ENCODE measurements at regions not wholly inside any gene's neighbourhood (a gene's known extent, or its start where the extent isn't known, plus 50 kb on each side); places are given as distances from the start of the nearest gene placed in this dataset.

- peaks cover 11% of the 10 kb centered on the region for H3K27me3 Mint-ChIP-seq
- ATAC-seq (no peak), DNase-seq (no peak)
- no peaks in the 10 kb centered on the region for H3K9me3 Mint-ChIP-seq
- H3K4me3 Mint-ChIP-seq, result no peak overlapping the region
- no peak overlapping the region for H3K27ac Mint-ChIP-seq
- no peaks in the 10 kb centered on the region for H3K4me1 Mint-ChIP-seq
- H3K36me3 Mint-ChIP-seq (ENCODE audit: low read depth), result no peaks in the 10 kb centered on the region
Measured at GRCh38 chr13:106374631-106375030, 160.8 kb downstream of the EFNB2 start.

DNA sequence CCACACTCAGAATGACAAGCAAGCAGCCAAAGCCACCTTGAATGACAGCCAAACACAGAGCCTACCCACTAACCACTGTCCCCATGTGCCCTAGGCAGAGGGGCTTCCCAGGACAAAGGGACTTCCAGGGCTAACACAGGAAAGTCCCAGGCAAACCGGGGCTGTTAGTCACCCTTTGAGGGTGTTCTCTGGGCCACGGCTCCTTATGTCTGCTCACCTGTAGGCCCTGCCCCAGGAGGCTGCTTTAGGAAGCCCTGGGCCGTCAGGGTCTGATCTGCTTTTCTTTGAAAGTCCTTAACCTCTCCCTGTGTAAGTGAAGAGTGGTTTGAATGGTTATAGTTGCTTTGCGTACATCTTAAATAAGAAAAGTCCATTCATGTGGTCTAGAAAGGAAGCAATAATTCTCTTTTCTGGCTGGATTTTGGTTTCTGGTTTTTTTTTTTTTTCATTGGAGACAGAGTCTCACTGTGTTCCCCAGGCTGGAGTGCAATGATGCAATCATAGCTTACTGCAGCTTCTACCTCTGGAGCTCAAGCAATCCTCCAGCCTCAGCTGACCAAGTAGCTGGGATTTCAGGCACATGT, 161.4 kb downstream of the EFNB2 start:
- H3K9me3 Mint-ChIP-seq, result no peaks in the 10 kb centered on the region
- no peak overlapping the region for H3K27ac Mint-ChIP-seq
- ATAC-seq, result peak; percentile 82
- DNase-seq, result peak; percentile 12
- no peak overlapping the region for H3K4me3 Mint-ChIP-seq
- no peaks in the 10 kb centered on the region for H3K36me3 Mint-ChIP-seq (ENCODE audit: low read depth)
- peaks cover 11% of the 10 kb centered on the region for H3K27me3 Mint-ChIP-seq
- no peaks in the 10 kb centered on the region for H3K4me1 Mint-ChIP-seq

GRCh38 chr13:106373304-106373988, 162.0 kb downstream of the EFNB2 start:
- Mint-ChIP-seq H3K27ac (no peak overlapping the region), H3K27me3 (peaks cover 14% of the 10 kb centered on the region), H3K4me1 (no peaks in the 10 kb centered on the region), H3K9me3 (no peaks in the 10 kb centered on the region), H3K4me3 (no peak overlapping the region), H3K36me3 (ENCODE audit: low read depth) (no peaks in the 10 kb centered on the region)
- no peak for ATAC-seq
- DNase-seq, result no peak

- Mint-ChIP-seq H3K4me1 (no peaks in the 10 kb centered on the region), H3K9me3 (no peaks in the 10 kb centered on the region), H3K27me3 (peaks cover 11% of the 10 kb centered on the region), H3K27ac (no peak overlapping the region), H3K36me3 (ENCODE audit: low read depth) (no peaks in the 10 kb centered on the region), H3K4me3 (no peak overlapping the region)
- ATAC-seq, result no peak
- no peak for DNase-seq
Measured at GRCh38 chr13:106372199-106373155, 163.0 kb downstream of the EFNB2 start.

GRCh38 chr13:106371024-106371423, 164.4 kb downstream of the EFNB2 start:
- no peak for DNase-seq
- Mint-ChIP-seq H3K4me3 (no peak overlapping the region), H3K4me1 (no peaks in the 10 kb centered on the region), H3K27ac (no peak overlapping the region), H3K27me3 (peaks cover 11% of the 10 kb centered on the region), H3K9me3 (no peaks in the 10 kb centered on the region), H3K36me3 (ENCODE audit: low read depth) (no peaks in the 10 kb centered on the region)
- ATAC-seq, result no peak

DNA sequence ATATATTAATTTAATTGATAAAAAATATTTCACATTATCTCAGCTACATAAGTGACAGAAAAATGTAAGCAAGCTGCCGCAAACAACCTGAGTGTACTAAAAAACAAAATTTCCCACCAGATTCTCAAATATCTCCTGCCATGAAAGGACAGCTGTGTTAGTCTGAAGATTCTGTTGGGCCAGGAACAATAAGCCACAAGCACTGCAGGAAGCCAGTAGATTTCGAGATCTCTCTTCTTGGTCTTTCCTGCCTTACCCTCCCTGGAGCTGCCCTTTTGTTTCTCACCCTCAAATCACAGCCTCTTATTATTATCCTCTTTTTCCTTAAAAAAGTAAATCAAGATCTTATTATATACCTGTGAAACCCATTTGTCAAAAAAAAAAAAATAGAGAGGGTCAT, 165.6 kb downstream of the EFNB2 start:
- DNase-seq (no peak), ATAC-seq (no peak)
- Mint-ChIP-seq H3K4me3 (no peak overlapping the region), H3K27ac (no peak overlapping the region), H3K9me3 (no peaks in the 10 kb centered on the region), H3K36me3 (ENCODE audit: low read depth) (no peaks in the 10 kb centered on the region), H3K27me3 (peaks cover 11% of the 10 kb centered on the region), H3K4me1 (no peaks in the 10 kb centered on the region)

- ATAC-seq (no peak), DNase-seq (no peak)
- Mint-ChIP-seq H3K9me3 (no peaks in the 10 kb centered on the region), H3K27me3 (peaks cover 11% of the 10 kb centered on the region), H3K4me1 (no peaks in the 10 kb centered on the region), H3K36me3 (ENCODE audit: low read depth) (no peaks in the 10 kb centered on the region), H3K4me3 (no peak overlapping the region), H3K27ac (no peak overlapping the region)
Measured at GRCh38 chr13:106369091-106369490, 166.4 kb downstream of the EFNB2 start.

DNA sequence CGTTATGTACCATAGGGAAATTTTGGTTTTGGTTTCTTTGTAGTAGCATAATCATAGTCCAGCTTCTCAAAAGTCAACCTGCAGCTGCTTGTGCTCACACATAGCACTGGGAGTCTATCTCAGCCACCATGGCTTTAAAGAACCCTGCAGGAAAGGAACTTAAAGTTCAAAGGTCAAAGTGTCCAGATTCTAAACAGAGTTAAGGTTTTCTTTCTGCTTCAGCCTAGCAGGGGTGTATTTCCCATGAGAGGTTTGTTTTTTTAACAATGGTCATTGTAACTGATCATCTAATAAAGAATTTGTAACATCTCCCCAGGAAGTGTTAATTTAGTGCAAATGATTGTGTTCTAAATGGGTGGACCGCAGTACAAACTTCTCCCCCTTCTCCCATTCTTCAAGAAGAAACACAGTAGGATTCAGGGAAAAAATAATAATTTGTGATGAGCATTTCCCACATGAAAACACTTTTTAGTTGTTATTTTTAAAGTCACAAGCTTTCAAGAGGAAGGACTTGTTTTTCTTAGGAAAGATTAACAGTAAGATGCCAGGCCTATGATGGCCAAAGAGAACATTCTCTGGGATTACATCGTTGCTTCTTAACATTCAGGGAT, 168.0 kb downstream of the EFNB2 start:
- Mint-ChIP-seq H3K4me3 (no peak overlapping the region), H3K27me3 (peaks cover 11% of the 10 kb centered on the region), H3K36me3 (ENCODE audit: low read depth) (no peaks in the 10 kb centered on the region), H3K4me1 (no peaks in the 10 kb centered on the region), H3K9me3 (no peaks in the 10 kb centered on the region), H3K27ac (no peak overlapping the region)
- DNase-seq, result no peak
- no peak for ATAC-seq

DNA sequence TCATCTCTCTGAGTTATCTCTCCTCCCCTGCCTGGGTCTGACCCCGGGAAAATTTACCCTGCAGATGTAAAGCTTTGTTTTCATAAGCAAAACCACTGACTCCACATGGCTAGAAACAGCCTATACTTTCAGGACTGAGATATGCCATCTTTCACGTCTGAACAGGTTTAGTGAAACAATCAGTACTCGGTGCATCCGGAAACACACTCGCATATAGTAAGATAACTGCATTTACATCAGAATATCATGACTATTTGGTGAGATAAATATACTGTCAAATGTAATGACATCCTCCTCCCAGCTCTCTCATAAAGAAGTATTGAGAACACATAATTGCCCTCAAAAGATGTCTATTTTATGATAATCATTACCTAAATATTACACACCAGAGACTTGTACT, 172.8 kb downstream of the EFNB2 start:
- Mint-ChIP-seq H3K4me3 (no peak overlapping the region), H3K36me3 (ENCODE audit: low read depth) (no peaks in the 10 kb centered on the region), H3K4me1 (no peaks in the 10 kb centered on the region)

GRCh38 chr13:106361621-106362020, 173.8 kb downstream of the EFNB2 start:
- Mint-ChIP-seq H3K9me3 (no peaks in the 10 kb centered on the region), H3K4me1 (no peaks in the 10 kb centered on the region), H3K4me3 (no peak overlapping the region), H3K27me3 (peaks cover 1% of the 10 kb centered on the region), H3K36me3 (ENCODE audit: low read depth) (no peaks in the 10 kb centered on the region), H3K27ac (no peak overlapping the region)
- ATAC-seq (no peak), DNase-seq (no peak)

More for the DNA sequence above, 172.8 kb downstream of the EFNB2 start:
- Mint-ChIP-seq H3K27ac (no peak overlapping the region), H3K27me3 (peaks cover 1% of the 10 kb centered on the region), H3K9me3 (no peaks in the 10 kb centered on the region)
- ATAC-seq (no peak), DNase-seq (no peak)

DNA sequence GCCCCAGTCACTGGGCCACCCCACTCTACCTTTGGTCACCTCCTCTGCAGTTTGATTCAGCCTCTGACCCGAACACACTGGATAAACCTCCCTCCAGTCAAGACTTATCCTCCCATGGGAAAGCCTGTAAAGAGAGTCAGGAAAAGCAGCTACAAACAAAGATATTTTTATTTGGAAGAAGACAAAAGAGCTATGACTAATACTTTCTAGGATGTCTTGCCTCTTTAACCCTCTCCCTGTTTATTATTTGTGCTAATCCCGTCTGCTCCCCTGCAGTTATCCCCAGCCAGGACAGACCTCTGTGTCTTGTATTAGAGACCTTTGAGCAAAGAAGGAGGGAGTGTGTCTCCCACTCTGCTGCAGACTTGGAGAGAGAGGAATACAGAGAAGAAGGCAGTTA, 178.3 kb downstream of the EFNB2 start:
- Mint-ChIP-seq H3K36me3 (ENCODE audit: low read depth) (no peaks in the 10 kb centered on the region), H3K27ac (no peak overlapping the region), H3K4me1 (no peaks in the 10 kb centered on the region), H3K4me3 (no peak overlapping the region), H3K27me3 (peaks cover 4% of the 10 kb centered on the region), H3K9me3 (no peaks in the 10 kb centered on the region)
- DNase-seq, result no peak
- ATAC-seq, result no peak

- Mint-ChIP-seq H3K4me3 (no peak overlapping the region), H3K4me1 (no peaks in the 10 kb centered on the region), H3K36me3 (ENCODE audit: low read depth) (no peaks in the 10 kb centered on the region), H3K27ac (no peak overlapping the region), H3K27me3 (peaks cover 8% of the 10 kb centered on the region), H3K9me3 (no peaks in the 10 kb centered on the region)
- no peak for ATAC-seq
- no peak for DNase-seq
Measured at GRCh38 chr13:106355866-106356265, 179.6 kb downstream of the EFNB2 start.

DNA sequence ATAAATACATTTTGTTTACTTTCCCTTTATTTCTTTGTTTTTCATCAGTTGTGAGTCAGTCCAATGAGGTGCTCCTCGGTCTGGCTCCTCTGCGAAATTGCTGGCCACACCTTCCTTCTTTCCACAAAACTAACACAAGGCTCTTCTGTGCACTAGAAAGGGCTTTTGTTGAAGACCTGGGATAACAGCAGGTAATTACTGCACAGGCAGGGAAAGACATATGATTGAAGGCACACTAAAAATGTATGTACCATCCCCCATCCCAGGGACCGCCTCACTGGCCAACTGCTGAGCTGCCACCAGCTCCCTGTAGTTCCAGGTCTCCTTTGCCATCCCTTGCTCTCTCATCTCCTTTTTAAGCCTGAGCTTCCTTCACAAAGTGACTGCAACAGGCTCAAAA, 180.5 kb downstream of the EFNB2 start:
- Mint-ChIP-seq H3K9me3 (no peaks in the 10 kb centered on the region), H3K27me3 (peaks cover 12% of the 10 kb centered on the region), H3K4me1 (no peaks in the 10 kb centered on the region), H3K36me3 (ENCODE audit: low read depth) (no peaks in the 10 kb centered on the region), H3K4me3 (no peak overlapping the region), H3K27ac (no peak overlapping the region)
- ATAC-seq (no peak), DNase-seq (no peak)

DNA sequence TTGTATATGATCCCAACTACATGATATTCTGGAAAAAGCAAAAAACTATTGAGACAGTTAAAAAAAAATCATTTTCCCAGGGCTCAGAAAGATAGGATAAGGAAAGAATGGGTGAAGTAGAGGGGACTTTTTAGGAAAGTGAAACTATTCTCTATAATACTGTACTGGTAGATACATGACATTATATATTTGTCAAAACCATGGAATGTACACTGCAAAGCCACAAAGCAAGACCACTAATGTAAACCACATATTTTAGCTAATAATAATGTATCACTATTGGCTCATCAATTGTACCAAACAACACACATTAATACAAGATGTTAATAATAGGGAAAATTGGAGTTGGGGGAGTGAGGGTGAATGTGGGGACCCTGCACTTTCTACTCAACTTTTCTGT, 182.6 kb downstream of the EFNB2 start:
- ATAC-seq (no peak), DNase-seq (no peak)
- Mint-ChIP-seq H3K9me3 (no peaks in the 10 kb centered on the region), H3K36me3 (ENCODE audit: low read depth) (no peaks in the 10 kb centered on the region), H3K4me3 (no peak overlapping the region), H3K4me1 (no peaks in the 10 kb centered on the region), H3K27me3 (peaks cover 24% of the 10 kb centered on the region), H3K27ac (no peak overlapping the region)
